ENCODE measurements at regions not wholly inside any gene's neighbourhood (a gene's known extent, or its start where the extent isn't known, plus 50 kb on each side); places are given as distances from the start of the nearest gene placed in this dataset.
"Not testable (repeated sequence)": the region's sequence is repeated elsewhere in the genome, so short reads cannot be mapped to it uniquely, and the experiment has no call there.

DNA sequence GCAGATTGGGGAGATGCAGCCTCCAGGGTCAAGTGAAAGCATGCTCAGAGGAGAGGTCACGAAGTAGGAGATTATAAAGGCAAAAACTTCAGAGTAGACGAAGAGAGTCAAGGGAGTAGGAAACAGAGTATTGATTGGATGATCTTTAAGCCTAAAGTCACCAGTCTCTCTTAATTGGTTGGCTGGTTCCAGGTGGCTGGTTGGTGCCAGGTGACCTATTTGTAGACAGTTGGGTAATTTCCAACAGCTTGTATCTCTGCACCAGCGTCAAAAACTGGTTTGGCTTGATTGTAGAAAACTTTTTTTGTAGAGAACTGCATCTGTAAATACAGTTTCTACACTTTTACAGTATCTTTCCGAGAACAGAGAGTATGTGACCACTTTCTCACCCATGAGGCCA lies 75.7 kb upstream of the CCDC90B start:
- Mint-ChIP-seq H3K36me3 (ENCODE audit: low read depth, unreplicated experiment) (no peaks in the 10 kb centered on the region), H3K4me1 (ENCODE audit: unreplicated experiment) (peaks cover 7% of the 10 kb centered on the region), H3K27ac (ENCODE audit: unreplicated experiment) (no peak overlapping the region), H3K4me3 (ENCODE audit: unreplicated experiment) (no peak overlapping the region), H3K27me3 (ENCODE audit: unreplicated experiment) (peaks cover 4% of the 10 kb centered on the region), H3K9me3 (ENCODE audit: unreplicated experiment) (no peaks in the 10 kb centered on the region)
- TF ChIP-seq CTCF (IDR thresholded peaks at IDR 0.05; ENCODE audit: unreplicated experiment): no peak
- no peak for DNase-seq (ENCODE audit: low spot score)

- H3K4me3 Mint-ChIP-seq (ENCODE audit: unreplicated experiment): no peak overlapping the region
- H3K27me3 Mint-ChIP-seq (ENCODE audit: unreplicated experiment): peaks cover 2% of the 10 kb centered on the region
- no peaks in the 10 kb centered on the region for H3K36me3 Mint-ChIP-seq (ENCODE audit: low read depth, unreplicated experiment)
- no peak overlapping the region for H3K27ac Mint-ChIP-seq (ENCODE audit: unreplicated experiment)
- no peaks in the 10 kb centered on the region for H3K9me3 Mint-ChIP-seq (ENCODE audit: unreplicated experiment)
- H3K4me1 Mint-ChIP-seq (ENCODE audit: unreplicated experiment): no peaks in the 10 kb centered on the region
- DNase-seq (ENCODE audit: low spot score): no peak
- TF ChIP-seq CTCF (IDR thresholded peaks at IDR 0.05; ENCODE audit: unreplicated experiment): no peak
These were observed 69.2 kb upstream of the CCDC90B start for GRCh38 chr11:83355391-83355790.

- no peak overlapping the region for H3K27ac Mint-ChIP-seq (ENCODE audit: unreplicated experiment)
- H3K4me1 Mint-ChIP-seq (ENCODE audit: unreplicated experiment): no peaks in the 10 kb centered on the region
- TF ChIP-seq CTCF (IDR thresholded peaks at IDR 0.05; ENCODE audit: unreplicated experiment): no peak
- no peaks in the 10 kb centered on the region for H3K9me3 Mint-ChIP-seq (ENCODE audit: unreplicated experiment)
- DNase-seq (ENCODE audit: low spot score): no peak
- H3K4me3 Mint-ChIP-seq (ENCODE audit: unreplicated experiment): no peak overlapping the region
- peaks cover 5% of the 10 kb centered on the region for H3K27me3 Mint-ChIP-seq (ENCODE audit: unreplicated experiment)
- H3K36me3 Mint-ChIP-seq (ENCODE audit: low read depth, unreplicated experiment): no peaks in the 10 kb centered on the region
These were observed 64.0 kb upstream of the CCDC90B start for GRCh38 chr11:83350187-83350586.

DNA sequence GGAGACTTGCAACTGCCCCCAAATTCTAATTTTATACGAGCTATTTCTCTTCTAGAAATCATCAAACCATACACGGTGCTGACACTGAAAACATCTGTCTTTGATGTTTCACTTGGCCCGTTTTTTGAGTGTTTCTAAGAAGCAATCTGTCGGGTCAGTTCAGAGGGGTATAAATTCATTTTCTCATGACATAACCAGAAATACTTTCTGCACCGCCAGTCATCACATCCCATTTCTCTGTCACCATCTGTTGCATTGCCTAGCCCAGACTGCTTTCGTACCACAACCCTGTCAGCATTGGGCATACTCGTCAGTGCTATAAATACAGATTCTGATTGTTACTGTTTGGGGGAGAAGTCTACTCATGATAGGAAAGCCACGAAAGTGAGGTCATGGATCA lies 63.1 kb upstream of the CCDC90B start:
- no peak overlapping the region for H3K4me3 Mint-ChIP-seq (ENCODE audit: unreplicated experiment)
- no peak for DNase-seq (ENCODE audit: low spot score)
- no peaks in the 10 kb centered on the region for H3K9me3 Mint-ChIP-seq (ENCODE audit: unreplicated experiment)
- no peaks in the 10 kb centered on the region for H3K4me1 Mint-ChIP-seq (ENCODE audit: unreplicated experiment)
- no peak for TF ChIP-seq CTCF (IDR thresholded peaks at IDR 0.05; ENCODE audit: unreplicated experiment)
- no peak overlapping the region for H3K27ac Mint-ChIP-seq (ENCODE audit: unreplicated experiment)
- peaks cover 5% of the 10 kb centered on the region for H3K27me3 Mint-ChIP-seq (ENCODE audit: unreplicated experiment)
- H3K36me3 Mint-ChIP-seq (ENCODE audit: low read depth, unreplicated experiment): no peaks in the 10 kb centered on the region

GRCh38 chr11:83346706-83347105 lies 60.5 kb upstream of the CCDC90B start:
- not testable (repeated sequence) for H3K4me3 Mint-ChIP-seq (ENCODE audit: unreplicated experiment); H3K36me3 Mint-ChIP-seq (ENCODE audit: low read depth, unreplicated experiment); H3K4me1 Mint-ChIP-seq (ENCODE audit: unreplicated experiment); H3K27ac Mint-ChIP-seq (ENCODE audit: unreplicated experiment); H3K9me3 Mint-ChIP-seq (ENCODE audit: unreplicated experiment); DNase-seq (ENCODE audit: low spot score); H3K27me3 Mint-ChIP-seq (ENCODE audit: unreplicated experiment)

DNA sequence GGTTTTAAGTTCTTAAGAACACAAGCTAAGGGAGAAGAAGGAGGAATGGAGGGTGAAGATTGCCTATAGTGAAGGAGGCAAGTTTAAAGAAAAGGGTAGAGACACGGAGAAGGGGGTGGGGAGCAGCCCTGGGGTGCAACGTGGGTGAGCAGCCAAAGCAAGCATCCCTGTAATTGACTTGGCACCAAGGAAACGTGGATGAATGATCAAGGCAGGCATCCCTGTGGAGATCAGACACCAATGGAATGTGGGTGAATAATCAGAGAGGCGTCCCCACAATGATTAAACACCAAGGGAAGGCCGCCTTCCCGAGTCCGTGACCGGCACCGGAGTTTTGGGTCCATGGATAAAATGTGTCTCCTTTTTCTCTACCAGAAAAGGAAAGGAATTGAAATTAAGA lies 58.4 kb upstream of the CCDC90B start:
- H3K27me3 Mint-ChIP-seq (ENCODE audit: unreplicated experiment); H3K4me1 Mint-ChIP-seq (ENCODE audit: unreplicated experiment); H3K4me3 Mint-ChIP-seq (ENCODE audit: unreplicated experiment); DNase-seq (ENCODE audit: low spot score); H3K27ac Mint-ChIP-seq (ENCODE audit: unreplicated experiment); H3K36me3 Mint-ChIP-seq (ENCODE audit: low read depth, unreplicated experiment); H3K9me3 Mint-ChIP-seq (ENCODE audit: unreplicated experiment): not testable (repeated sequence)

Measured in endothelial cell (in vitro differentiated cells).